H1 (cell line): ENCODE measurements at regions not wholly inside any gene's neighbourhood (a gene's known extent, or its start where the extent isn't known, plus 50 kb on each side); places are given as distances from the start of the nearest gene placed in this dataset.

Experiments used
- CTCF ChIA-PET: fragments of 300-600 bp; sonication (Branson Sonifier 250); formaldehyde crosslinking; loops from one replicate; lab custom pipeline; 2021; ENCODE audit not compliant: partially characterized antibody; lab: Charles Lee
- POLR2A ChIA-PET: fragments of 300-600 bp; sonication (Branson Sonifier 250); formaldehyde crosslinking; loops from one replicate; lab custom pipeline; 2021; ENCODE audit warnings: inconsistent platforms; ENCODE audit not compliant: partially characterized antibody; lab: Charles Lee
- DNase-seq, 2 experiments: peaks; one replicate each; pipeline versions ENCODE4 v3.0.0 to v3.0.0-alpha.2; 2010 to 2022; ENCODE audit warnings: low spot score in 2 of 2, low read depth in 1 of 2, mixed read lengths in 1 of 2
- FAIRE-seq: peaks from 2 replicates; lab custom pipeline; 2011; peaks lifted over from hg19 to GRCh38; lab: Jason Lieb, UNC
- H2AFZ ChIP-seq: 2 replicates; pipeline ENCODE4 v1.8.1; 2012; ENCODE audit warnings: low read length, inconsistent platforms
- H2AK5ac ChIP-seq: 2 replicates; pipeline ENCODE4 v1.6.1; 2013; ENCODE audit warnings: low read depth, low read length
- H2BK120ac ChIP-seq: replicated peaks from 2 replicates; pipeline ENCODE3; 2013; ENCODE audit warnings: low read depth, low read length, inconsistent platforms
- H2BK12ac ChIP-seq: 2 replicates; pipeline ENCODE4 v1.6.1; 2013; ENCODE audit warnings: low read depth, low read length
- H2BK15ac ChIP-seq: 2 replicates; pipeline ENCODE4 v1.6.1; 2013; ENCODE audit warnings: low read length
- H2BK20ac ChIP-seq: 2 replicates; pipeline ENCODE4 v1.6.1; 2013; ENCODE audit warnings: low read length
- H2BK5ac ChIP-seq: 2 replicates; pipeline ENCODE4 v1.6.1; 2013; ENCODE audit warnings: low read depth, low read length
- H3K14ac ChIP-seq: 2 replicates; pipeline ENCODE4 v1.6.1; 2013; ENCODE audit warnings: inconsistent platforms; ENCODE audit not compliant: insufficient read length
- H3K18ac ChIP-seq: 2 replicates; pipeline ENCODE4 v1.6.1; 2013; ENCODE audit warnings: low read length; ENCODE audit errors: extremely low read depth
- H3K23ac ChIP-seq: 2 replicates; pipeline ENCODE4 v1.6.1; 2013; ENCODE audit warnings: inconsistent platforms; ENCODE audit not compliant: insufficient read length
- H3K23me2 ChIP-seq: 2 replicates; pipeline ENCODE4 v1.6.1; 2013; ENCODE audit warnings: low read depth, low read length
- H3K27ac ChIP-seq: 2 replicates; pipeline ENCODE4 v1.6.1; 2011; ENCODE audit warnings: low read depth, low read length, inconsistent platforms
- H3K27me3 ChIP-seq, 4 experiments: replicated peaks in 1 of 4; 1 replicate in 1 of 4; 2 replicates in 3 of 4; pipeline versions ENCODE4 v1.6.1 to v1.8.1; 2011 to 2013; ENCODE audit warnings: low read length in 3 of 4, mild to moderate bottlenecking in 3 of 4, inconsistent platforms in 2 of 4, mixed read lengths in 2 of 4, moderate library complexity in 1 of 4; ENCODE audit not compliant: control insufficient read depth in 3 of 4, insufficient read depth in 3 of 4; ENCODE audit errors: extremely low read depth in 1 of 4
- H3K36me3 ChIP-seq, 4 experiments: 2 replicates each; pipeline versions ENCODE4 v1.6.1 to v1.8.1; 2011 to 2013; ENCODE audit warnings: mild to moderate bottlenecking in 4 of 4, low read length in 3 of 4, moderate library complexity in 2 of 4, control low read depth in 1 of 4, inconsistent platforms in 1 of 4; ENCODE audit not compliant: insufficient read depth in 4 of 4, control insufficient read depth in 2 of 4
- H3K4ac ChIP-seq: replicated peaks from 2 replicates; pipeline ENCODE3; 2013; ENCODE audit warnings: low read length, low read depth, mixed read lengths, inconsistent platforms; ENCODE audit not compliant: insufficient read length
- H3K4me1 ChIP-seq, 4 experiments: replicated peaks in 1 of 4; 1 replicate in 1 of 4; 2 replicates in 3 of 4; pipeline versions ENCODE4 v1.6.1 to v1.8.1; 2011 to 2013; ENCODE audit warnings: low read length in 3 of 4, inconsistent platforms in 2 of 4, mixed read lengths in 1 of 4; ENCODE audit not compliant: insufficient read depth in 4 of 4, control insufficient read depth in 3 of 4
- H3K4me2 ChIP-seq, 2 experiments: 2 replicates each; pipeline versions ENCODE4 v1.6.1 to v1.8.1; 2011 to 2013; ENCODE audit warnings: low read depth in 2 of 2, low read length in 2 of 2, control low read depth in 1 of 2, inconsistent platforms in 1 of 2, mild to moderate bottlenecking in 1 of 2; ENCODE audit not compliant: insufficient read depth in 1 of 2
- H3K4me3 ChIP-seq, 4 experiments: fragments of 200-600, 300-600 bp in 1 of 4; sonication (generic), shearing (Covaris generic), sonication (Bioruptor Twin) in 1 of 4; 2 replicates each; pipeline versions ENCODE4 v1.5.1 to v1.8.1; 2011 to 2016; ENCODE audit warnings: low read length in 4 of 4, low read depth in 3 of 4, control low read depth in 2 of 4, inconsistent platforms in 2 of 4, mild to moderate bottlenecking in 2 of 4, mixed read lengths in 1 of 4, moderate library complexity in 1 of 4; ENCODE audit not compliant: insufficient read depth in 2 of 4; ENCODE audit errors: extremely low read depth in 1 of 4
- H3K56ac ChIP-seq: replicated peaks from 2 replicates; pipeline ENCODE3; 2013; ENCODE audit warnings: low read depth, mild to moderate bottlenecking, mixed read lengths, low read length, inconsistent platforms; ENCODE audit not compliant: insufficient read length
- H3K79me1 ChIP-seq: 2 replicates; pipeline ENCODE4 v1.6.1; 2013; ENCODE audit warnings: low read depth, low read length, control low read depth
- H3K79me2 ChIP-seq, 2 experiments: 2 replicates each; pipeline versions ENCODE4 v1.6.1 to v1.8.1; 2012 to 2013; ENCODE audit warnings: low read length in 2 of 2, mild to moderate bottlenecking in 2 of 2, inconsistent platforms in 1 of 2; ENCODE audit not compliant: insufficient read depth in 2 of 2, control insufficient read depth in 1 of 2
- H3K9ac ChIP-seq, 4 experiments: replicated peaks in 1 of 4; 1 replicate in 1 of 4; 2 replicates in 3 of 4; pipeline versions ENCODE4 v1.6.1 to v1.8.1; 2011 to 2013; ENCODE audit warnings: low read depth in 3 of 4, low read length in 3 of 4, control low read depth in 2 of 4, mild to moderate bottlenecking in 2 of 4, moderate library complexity in 2 of 4, inconsistent platforms in 1 of 4; ENCODE audit errors: extremely low read depth in 1 of 4
- H3K9me3 ChIP-seq, 2 experiments: 2 replicates each; pipeline versions ENCODE4 v1.6.1 to v1.8.1; 2012 to 2013; ENCODE audit warnings: mild to moderate bottlenecking in 2 of 2, moderate library complexity in 2 of 2, control low read depth in 1 of 2, inconsistent platforms in 1 of 2, low read depth in 1 of 2, low read length in 1 of 2, mixed read lengths in 1 of 2; ENCODE audit not compliant: insufficient read depth in 2 of 2
- H4K20me1 ChIP-seq, 2 experiments: replicated peaks in 1 of 2; 2 replicates each; pipeline versions ENCODE3 to v1.8.1; 2011 to 2013; ENCODE audit warnings: inconsistent platforms in 2 of 2, low read length in 2 of 2, mild to moderate bottlenecking in 1 of 2; ENCODE audit not compliant: insufficient read depth in 2 of 2, control insufficient read depth in 1 of 2
- H4K5ac ChIP-seq: 2 replicates; pipeline ENCODE4 v1.6.1; 2013; ENCODE audit warnings: low read length, low read depth, mixed read lengths, inconsistent platforms; ENCODE audit not compliant: insufficient read length
- H4K8ac ChIP-seq: 2 replicates; pipeline ENCODE4 v1.8.0; 2013; ENCODE audit warnings: mild to moderate bottlenecking, moderate library complexity, low read length, inconsistent platforms; ENCODE audit not compliant: insufficient read depth; ENCODE audit errors: extremely low read depth
- H4K91ac ChIP-seq: replicated peaks from 2 replicates; pipeline ENCODE3; 2013; ENCODE audit warnings: low read length, mixed read lengths, inconsistent platforms; ENCODE audit not compliant: insufficient read length
- ASH2L ChIP-seq: fragments of 200-600, 300-600 bp; sonication (generic); IDR thresholded peaks from one replicate; pipeline ENCODE4 v1.7.1; 2017; ENCODE audit warnings: low read length
- ATF3 ChIP-seq: IDR thresholded peaks from 2 replicates; pipeline ENCODE4 v1.6.1; 2011; ENCODE audit warnings: low read depth, mild to moderate bottlenecking, low read length; ENCODE audit not compliant: insufficient read depth
- CTBP2 ChIP-seq: IDR thresholded peaks from 2 replicates; pipeline ENCODE4 v1.7.0; 2011; ENCODE audit warnings: borderline replicate concordance, mild to moderate bottlenecking, moderate library complexity, mixed read lengths, low read length; ENCODE audit not compliant: insufficient read depth, insufficient read length
- HDAC2 ChIP-seq, 2 experiments: fragments of 300-600 bp in 1 of 2; sonication (generic) in 1 of 2; IDR thresholded peaks; 2 replicates each; pipeline ENCODE4 v1.6.1; 2011 to 2012; ENCODE audit warnings: low read depth in 2 of 2, low read length in 2 of 2, mild to moderate bottlenecking in 2 of 2, moderate library complexity in 2 of 2, borderline replicate concordance in 1 of 2, inconsistent platforms in 1 of 2
- JUN ChIP-seq: IDR thresholded peaks from 2 replicates; pipeline ENCODE4 v1.6.1; 2011; ENCODE audit warnings: low read depth, mild to moderate bottlenecking, improper control_type of control experiment, low read length
- JUND ChIP-seq: IDR thresholded peaks from 2 replicates; pipeline ENCODE4 v1.6.1; 2011; ENCODE audit warnings: mild to moderate bottlenecking, improper control_type of control experiment, low read length
- KDM1A ChIP-seq: fragments of 200-600, 300-600 bp; sonication (generic); IDR thresholded peaks from 2 replicates; pipeline ENCODE4 v1.7.1; 2016; ENCODE audit warnings: mild to moderate bottlenecking, low read length, borderline replicate concordance
- KDM5A ChIP-seq: fragments of 200-600 bp; IDR thresholded peaks from 2 replicates; pipeline ENCODE4 v1.7.1; 2012; ENCODE audit warnings: mild to moderate bottlenecking, low read length, inconsistent platforms, mixed read lengths
- MAFK ChIP-seq: IDR thresholded peaks from 2 replicates; pipeline ENCODE4 v1.6.1; 2012; ENCODE audit warnings: low read depth, mild to moderate bottlenecking, improper control_type of control experiment, low read length
- MAX ChIP-seq: IDR thresholded peaks from 2 replicates; pipeline ENCODE4 v1.6.1; 2012; ENCODE audit warnings: inconsistent platforms
- TEAD4 ChIP-seq: IDR thresholded peaks from 2 replicates; pipeline ENCODE4 v1.6.1; 2012; ENCODE audit warnings: low read depth, low read length, inconsistent platforms, mixed read lengths
- USF2 ChIP-seq: IDR thresholded peaks from 2 replicates; pipeline ENCODE4 v1.6.1; 2011; ENCODE audit warnings: low read length, improper control_type of control experiment
- WGBS, 2 experiments: shearing (Covaris generic) in 1 of 2; methylation state at CpG; one replicate each; pipeline versions ENCODE4 v1.1.6 to v1.1.7; 2013 to 2015; ENCODE audit warnings: low lambda C conversion rate in 2 of 2, mixed read lengths in 2 of 2, inconsistent platforms in 1 of 2, low coverage in 1 of 2, missing lambda C conversion rate in 1 of 2; ENCODE audit not compliant: insufficient replicate concordance in 2 of 2, insufficient coverage in 1 of 2, insufficient read length in 1 of 2; ENCODE audit errors: extremely low coverage in 1 of 2, missing lambda C conversion rate in 1 of 2; 5-methylcytosine and 5-hydroxymethylcytosine counted together

GRCh38 chr18:26746826-26747475 is 118.6 kb downstream of the AQP4 start:
- Histone ChIP-seq H3K56ac (no peak overlapping the region), H3K79me1 (no peaks in the 10 kb centered on the region), H3K79me2 (no peaks in the 10 kb centered on the region), H2BK20ac (no peak overlapping the region), H3K4me3 (no peak overlapping the region), H3K9me3 (no peaks in the 10 kb centered on the region), H3K27ac (no peak overlapping the region), H3K18ac (no peak overlapping the region), H3K23me2 (no peaks in the 10 kb centered on the region), H4K5ac (no peak overlapping the region), H2BK120ac (no peak overlapping the region), H2BK5ac (no peak overlapping the region), H3K27me3 (no peaks in the 10 kb centered on the region), H3K36me3 (no peaks in the 10 kb centered on the region), H3K4me2 (no peak overlapping the region), H2BK15ac (no peak overlapping the region), H3K23ac (no peak overlapping the region), H3K9ac (no peak overlapping the region), H3K14ac (no peak overlapping the region), H2AFZ (no peak overlapping the region), H4K20me1 (no peaks in the 10 kb centered on the region), H2BK12ac (no peak overlapping the region), H3K4me1 (peaks cover 0 to 4% (median under 1%) of the 10 kb centered on the region in 4 experiments; a peak in 3 of 7 replicates), H2AK5ac (no peak overlapping the region), H4K91ac (no peak overlapping the region), H3K4ac (no peak overlapping the region), H4K8ac (no peak overlapping the region)
- FAIRE-seq, result no peak
- POLR2A ChIA-PET, result no interaction called here
- WGBS, 2 experiments, result 83% methylated on average over 4 of the region's 10 CpGs; no CpG with 5 or more reads in 1 of the 2 experiments
- no peak for DNase-seq
- CTCF ChIA-PET, result no interaction called here
- TF ChIP-seq MAFK, result no peak
- TF ChIP-seq TEAD4, result no peak
- no peak for TF ChIP-seq HDAC2 (IDR thresholded peaks at IDR 0.05; ENCODE audit: borderline replicate concordance in 1 of 2, low read depth in 2 of 2, low read length in 2 of 2)
- no peak for TF ChIP-seq ATF3
- TF ChIP-seq USF2, result no peak
- TF ChIP-seq CTBP2, result no peak
- TF ChIP-seq KDM1A, result no peak
- TF ChIP-seq JUND, result no peak
- TF ChIP-seq ASH2L, result no peak
- no peak for TF ChIP-seq KDM5A
- TF ChIP-seq MAX, result no peak
- TF ChIP-seq JUN, result no peak
